Esophagus squamous epithelium (tissue), 5 donors: ENCODE measurements at regions not wholly inside any gene's neighbourhood (a gene's known extent, or its start where the extent isn't known, plus 50 kb on each side); places are given as distances from the start of the nearest gene placed in this dataset.

Experiments
- DNase-seq: peaks from one replicate; lab custom pipeline; 2025; lab: John Stamatoyannopoulos, UW
- H3K27ac ChIP-seq, 4 donors: fragments of 200-600 bp; sonication (generic); one replicate each; pipeline ENCODE4 v1.5.1; 2016 to 2019; ENCODE audit warnings: mild to moderate bottlenecking in 1 of 4
- H3K27me3 ChIP-seq, 4 donors: fragments of 200-600 bp; sonication (generic); 1 replicate in 3 of 4; 2 replicates in 1 of 4; pipeline versions ENCODE4 v1.5.1 to v1.6.0; 2017 to 2021; ENCODE audit warnings: antibody characterized with exemption in 1 of 4
- H3K36me3 ChIP-seq, 3 donors: fragments of 200-600 bp; sonication (generic); one replicate each; pipeline ENCODE4 v1.5.1; 2016 to 2019
- H3K4me1 ChIP-seq, 3 donors: fragments of 200-600 bp; sonication (generic); one replicate each; pipeline ENCODE4 v1.5.1; 2017 to 2019
- H3K4me3 ChIP-seq, 4 donors: fragments of 200-600 bp; sonication (generic); 1 replicate in 3 of 4; 2 replicates in 1 of 4; pipeline ENCODE4 v1.5.1; 2016 to 2019; ENCODE audit warnings: mild to moderate bottlenecking in 2 of 4, moderate library complexity in 1 of 4
- H3K9me3 ChIP-seq, 3 donors: fragments of 200-600 bp; sonication (generic); one replicate each; pipeline ENCODE4 v1.5.1; 2016 to 2019
- CTCF ChIP-seq, 6 experiments: fragments of 450-650 bp in 4 of 6; fragments of 200-600 bp in 2 of 6; sonication (generic) in 2 of 6; IDR thresholded peaks; one replicate each; pipeline ENCODE4 v1.5.1; 2016 to 2019; ENCODE audit warnings: antibody characterized with exemption in 6 of 6, mild to moderate bottlenecking in 4 of 6, moderate library complexity in 4 of 6
- POLR2A ChIP-seq, 4 donors: fragments of 450-650 bp; IDR thresholded peaks; one replicate each; pipeline ENCODE4 v1.6.1; 2017; ENCODE audit warnings: antibody characterized with exemption in 4 of 4, mild to moderate bottlenecking in 4 of 4, moderate library complexity in 3 of 4
- WGBS, 2 donors: methylation state at CpG; one replicate each; pipeline ENCODE4 v1.1.5; 2018; 5-methylcytosine and 5-hydroxymethylcytosine counted together
- intact Hi-C: fragments of 100-400 bp; cut with DNase I; formaldehyde crosslinking; loops from one replicate; pipeline ENCODE4 v1.15.0; 2022
- donor health status: DM: yes; HTN: yes; CAD: no.

- intact Hi-C loops = no loop called here
- H3K4me3 ChIP-seq = no peak overlapping the region
- H3K4me1 ChIP-seq = peaks cover 0 to 12% (median 0%) of the 10 kb centered on the region in 3 donors
- DNase-seq = no peak
- TF ChIP-seq CTCF (IDR thresholded peaks at IDR 0.05) (no peak), POLR2A (IDR thresholded peaks at IDR 0.05) (no peak)
- H3K36me3 ChIP-seq = no peaks in the 10 kb centered on the region
- H3K9me3 ChIP-seq = no peaks in the 10 kb centered on the region
- H3K27me3 ChIP-seq = peaks cover 0 to 46% (median 0%) of the 10 kb centered on the region in 4 donors
- H3K27ac ChIP-seq = no peak overlapping the region
Measured at GRCh38 chr14:49508124-49508523, 78.1 kb downstream of the RPS29 start.

- intact Hi-C loops = no loop called here
- Histone ChIP-seq H3K36me3 (no peaks in the 10 kb centered on the region), H3K27ac (no peak overlapping the region), H3K4me1 (peaks cover 0 to under 1% (median 0%) of the 10 kb centered on the region in 3 donors), H3K27me3 (peaks cover 0 to 49% (median 0%) of the 10 kb centered on the region in 4 donors), H3K4me3 (no peak overlapping the region), H3K9me3 (no peaks in the 10 kb centered on the region)
- WGBS, 2 donors = 23 to 47% methylated on average over 2 of the region's 2 CpGs
- no peak for DNase-seq
- no peak for TF ChIP-seq POLR2A (IDR thresholded peaks at IDR 0.05)
- TF ChIP-seq CTCF (IDR thresholded peaks at IDR 0.05) = no peak
Measured at GRCh38 chr14:49506650-49507049, 79.5 kb downstream of the RPS29 start.

GRCh38 chr14:49505041-49505766 is 81.0 kb downstream of the RPS29 start:
- no peak for DNase-seq
- TF ChIP-seq CTCF (IDR thresholded peaks at IDR 0.05) (no peak), POLR2A (IDR thresholded peaks at IDR 0.05) (no peak)
- intact Hi-C loops = no loop called here
- H3K4me3 ChIP-seq = no peak overlapping the region
- H3K27ac ChIP-seq = no peak overlapping the region
- H3K36me3 ChIP-seq = no peaks in the 10 kb centered on the region
- no peaks in the 10 kb centered on the region for H3K9me3 ChIP-seq
- H3K4me1 ChIP-seq = no peaks in the 10 kb centered on the region
- peaks cover 0 to 62% (median 0%) of the 10 kb centered on the region in 4 donors for H3K27me3 ChIP-seq
- 53 to 61% methylated on average over 5 of the region's 5 CpGs for WGBS, 2 donors

- H3K9me3 ChIP-seq = no peaks in the 10 kb centered on the region
- peak; percentile 48 to 82 (median 78) for TF ChIP-seq CTCF (IDR thresholded peaks at IDR 0.05)
- TF ChIP-seq POLR2A (IDR thresholded peaks at IDR 0.05) = no peak
- intact Hi-C loops = no loop called here
- no peaks in the 10 kb centered on the region for H3K36me3 ChIP-seq
- H3K4me3 ChIP-seq = no peak overlapping the region
- H3K4me1 ChIP-seq = no peaks in the 10 kb centered on the region
- peaks cover 0 to 34% (median 0%) of the 10 kb centered on the region in 4 donors for H3K27me3 ChIP-seq
- no peak for DNase-seq
- no peak overlapping the region for H3K27ac ChIP-seq
- 18 to 23% methylated on average over 7 of the region's 7 CpGs for whole genome bisulfite sequencing, 2 donors
Measured at GRCh38 chr14:49497725-49498348, 88.3 kb downstream of the RPS29 start.

GRCh38 chr14:49497267-49497666 is 88.9 kb downstream of the RPS29 start:
- no peaks in the 10 kb centered on the region for H3K4me1 ChIP-seq
- no peaks in the 10 kb centered on the region for H3K9me3 ChIP-seq
- no peak overlapping the region for H3K27ac ChIP-seq
- no peak for DNase-seq
- no peak for TF ChIP-seq POLR2A (IDR thresholded peaks at IDR 0.05)
- TF ChIP-seq CTCF (IDR thresholded peaks at IDR 0.05) = no peak
- intact Hi-C loops = no loop called here
- H3K36me3 ChIP-seq = no peaks in the 10 kb centered on the region
- 82 to 89% methylated on average over 7 of the region's 7 CpGs for WGBS, 2 donors
- peaks cover 0 to 37% (median 0%) of the 10 kb centered on the region in 4 donors for H3K27me3 ChIP-seq
- H3K4me3 ChIP-seq = no peak overlapping the region
